ENCODE measurements at regions not wholly inside any gene's neighbourhood (a gene's known extent, or its start where the extent isn't known, plus 50 kb on each side); places are given as distances from the start of the nearest gene placed in this dataset.

DNA sequence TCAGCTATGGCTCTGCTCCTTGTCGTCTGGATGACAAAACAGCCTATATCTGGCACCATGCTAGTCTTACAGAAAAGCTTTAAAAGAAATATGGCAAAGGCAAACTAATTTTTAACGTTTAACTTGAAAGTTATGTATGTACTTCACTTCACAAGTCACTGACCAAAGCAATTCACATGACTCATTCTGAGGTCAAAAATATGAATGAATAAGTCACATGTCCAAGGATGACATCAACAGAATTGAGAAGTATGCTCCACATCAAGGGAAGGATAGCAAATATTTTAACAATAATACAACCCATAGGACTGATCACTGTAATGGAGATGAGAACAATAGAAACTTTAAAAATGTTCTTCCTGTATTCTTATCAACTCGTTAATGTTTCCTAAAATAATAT lies 1072.6 kb upstream of the NUDT12 start:
- Histone ChIP-seq H3K27me3 (ENCODE audit: insufficient read depth, low read length) (no peaks in the 10 kb centered on the region), H2AFZ (ENCODE audit: low read length) (no peak overlapping the region), H2BK12ac (ENCODE audit: insufficient read length, low read depth, low read length) (no peak overlapping the region), H2BK5ac (ENCODE audit: insufficient read length, low read length) (no peak overlapping the region), H3K4me1 (ENCODE audit: insufficient read depth, low read length) (no peaks in the 10 kb centered on the region), H4K20me1 (ENCODE audit: control insufficient read depth, insufficient read depth, insufficient read length) (no peaks in the 10 kb centered on the region), H3K27ac (ENCODE audit: insufficient read length, low read depth, low read length) (no peak overlapping the region), H3K14ac (ENCODE audit: insufficient read depth, low read length) (no peak overlapping the region), H2BK120ac (ENCODE audit: low read depth, low read length, poor library complexity, severe bottlenecking) (no peak overlapping the region), H3K79me2 (ENCODE audit: insufficient read depth, low read length) (no peaks in the 10 kb centered on the region), H2AK5ac (ENCODE audit: insufficient read length, low read length) (no peak overlapping the region), H3K79me1 (ENCODE audit: insufficient read depth, low read depth, low read length, poor library complexity, severe bottlenecking) (no peaks in the 10 kb centered on the region), H3K23ac (ENCODE audit: insufficient read length, low read depth, low read length) (no peak overlapping the region), H4K91ac (ENCODE audit: insufficient read length, low read depth, low read length) (no peak overlapping the region), H3K56ac (ENCODE audit: insufficient read length, low read depth, low read length) (no peak overlapping the region), H3K18ac (ENCODE audit: insufficient read length, low read depth, low read length) (no peak overlapping the region), H4K5ac (ENCODE audit: insufficient read length, low read depth, low read length) (no peak overlapping the region), H3K23me2 (ENCODE audit: insufficient read length, low read depth, low read length, poor library complexity, severe bottlenecking) (no peaks in the 10 kb centered on the region), H3K4me2 (ENCODE audit: insufficient read depth, insufficient read length, low read length) (no peak overlapping the region), H3K4ac (ENCODE audit: low read depth, low read length) (no peak overlapping the region), H2BK15ac (ENCODE audit: low read depth, low read length) (no peak overlapping the region), H3T11ph (ENCODE audit: low read length) (no peak overlapping the region), H2BK20ac (ENCODE audit: low read depth, low read length, poor library complexity, severe bottlenecking) (no peak overlapping the region), H3K9ac (ENCODE audit: extremely low read depth, insufficient read length, low read length) (no peak overlapping the region), H3K9me3 (ENCODE audit: control insufficient read depth, low read depth, low read length) (no peaks in the 10 kb centered on the region), H4K8ac (replicated peaks; ENCODE audit: insufficient read length, low read depth, low read length) (no peak overlapping the region)
- TF ChIP-seq, protein P1, sequence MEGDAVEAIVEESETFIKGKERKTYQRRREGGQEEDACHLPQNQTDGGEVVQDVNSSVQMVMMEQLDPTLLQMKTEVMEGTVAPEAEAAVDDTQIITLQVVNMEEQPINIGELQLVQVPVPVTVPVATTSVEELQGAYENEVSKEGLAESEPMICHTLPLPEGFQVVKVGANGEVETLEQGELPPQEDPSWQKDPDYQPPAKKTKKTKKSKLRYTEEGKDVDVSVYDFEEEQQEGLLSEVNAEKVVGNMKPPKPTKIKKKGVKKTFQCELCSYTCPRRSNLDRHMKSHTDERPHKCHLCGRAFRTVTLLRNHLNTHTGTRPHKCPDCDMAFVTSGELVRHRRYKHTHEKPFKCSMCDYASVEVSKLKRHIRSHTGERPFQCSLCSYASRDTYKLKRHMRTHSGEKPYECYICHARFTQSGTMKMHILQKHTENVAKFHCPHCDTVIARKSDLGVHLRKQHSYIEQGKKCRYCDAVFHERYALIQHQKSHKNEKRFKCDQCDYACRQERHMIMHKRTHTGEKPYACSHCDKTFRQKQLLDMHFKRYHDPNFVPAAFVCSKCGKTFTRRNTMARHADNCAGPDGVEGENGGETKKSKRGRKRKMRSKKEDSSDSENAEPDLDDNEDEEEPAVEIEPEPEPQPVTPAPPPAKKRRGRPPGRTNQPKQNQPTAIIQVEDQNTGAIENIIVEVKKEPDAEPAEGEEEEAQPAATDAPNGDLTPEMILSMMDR (conservative IDR thresholded peaks at IDR 0.05): no peak
- no peaks in the 10 kb centered on the region for H3K27me3 Mint-ChIP-seq (ENCODE audit: low read depth)
- no peaks in the 10 kb centered on the region for H3K36me3 Mint-ChIP-seq (ENCODE audit: insufficient read depth in 1 of 3, low read depth in 3 of 3)
- no CpG with 5 or more reads among the region's 3 CpGs for WGBS (ENCODE audit: extremely low coverage, insufficient read length, low lambda C conversion rate)
- no peak overlapping the region for H3K27ac Mint-ChIP-seq
- no peak overlapping the region for H3K4me3 Mint-ChIP-seq
- H3K9me3 Mint-ChIP-seq: no peaks in the 10 kb centered on the region
- no peak for DNase-seq
- peaks cover 0 to 3% of the 10 kb centered on the region in 2 experiments; a peak in 2 of 4 replicates for H3K4me1 Mint-ChIP-seq
